ENCODE measurements at regions not wholly inside any gene's neighbourhood (a gene's known extent, or its start where the extent isn't known, plus 50 kb on each side); places are given as distances from the start of the nearest gene placed in this dataset.

GRCh38 chr14:43483415-43483814, 1023.7 kb downstream of the FSCB start:
- H3K36me3 ChIP-seq (ENCODE audit: control insufficient read depth, insufficient read depth, low read length): no peaks in the 10 kb centered on the region
- no peaks in the 10 kb centered on the region for H3K9me3 ChIP-seq (replicated peaks; ENCODE audit: control insufficient read depth, low read depth, low read length)
- H3K4me3 ChIP-seq (ENCODE audit: low read length): no peak overlapping the region
- no peaks in the 10 kb centered on the region for H3K4me1 ChIP-seq (ENCODE audit: control insufficient read depth, insufficient read depth, low read length)
- no peak for DNase-seq
- WGBS (ENCODE audit: insufficient coverage): no CpG with 5 or more reads among the region's 3 CpGs
- H3K27me3 ChIP-seq (ENCODE audit: control insufficient read depth, insufficient read depth, low read length): no peaks in the 10 kb centered on the region
- no peak overlapping the region for H3K27ac ChIP-seq (ENCODE audit: low read length)

- H3K27ac ChIP-seq (ENCODE audit: low read length): no peak overlapping the region
- H3K4me3 ChIP-seq (ENCODE audit: low read length): no peak overlapping the region
- WGBS (ENCODE audit: insufficient coverage): no CpG with 5 or more reads among the region's 2 CpGs
- H3K9me3 ChIP-seq (replicated peaks; ENCODE audit: control insufficient read depth, low read depth, low read length): no peaks in the 10 kb centered on the region
- H3K4me1 ChIP-seq (ENCODE audit: control insufficient read depth, insufficient read depth, low read length): no peaks in the 10 kb centered on the region
- H3K36me3 ChIP-seq (ENCODE audit: control insufficient read depth, insufficient read depth, low read length): no peaks in the 10 kb centered on the region
- no peak for DNase-seq
- H3K27me3 ChIP-seq (ENCODE audit: control insufficient read depth, insufficient read depth, low read length): no peaks in the 10 kb centered on the region
These were observed 1025.2 kb downstream of the FSCB start for GRCh38 chr14:43481864-43482263.

GRCh38 chr14:43480976-43481375, 1026.1 kb downstream of the FSCB start:
- Histone ChIP-seq H3K4me1 (ENCODE audit: control insufficient read depth, insufficient read depth, low read length) (no peaks in the 10 kb centered on the region), H3K27me3 (ENCODE audit: control insufficient read depth, insufficient read depth, low read length) (no peaks in the 10 kb centered on the region), H3K27ac (ENCODE audit: low read length) (no peak overlapping the region), H3K9me3 (replicated peaks; ENCODE audit: control insufficient read depth, low read depth, low read length) (no peaks in the 10 kb centered on the region), H3K36me3 (ENCODE audit: control insufficient read depth, insufficient read depth, low read length) (no peaks in the 10 kb centered on the region), H3K4me3 (ENCODE audit: low read length) (no peak overlapping the region)
- WGBS (ENCODE audit: insufficient coverage): no CpG with 5 or more reads among the region's 1 CpG
- DNase-seq: no peak

GRCh38 chr14:43479596-43480195, 1027.4 kb downstream of the FSCB start:
- Histone ChIP-seq H3K9me3 (replicated peaks; ENCODE audit: control insufficient read depth, low read depth, low read length) (no peaks in the 10 kb centered on the region), H3K27me3 (ENCODE audit: control insufficient read depth, insufficient read depth, low read length) (no peaks in the 10 kb centered on the region), H3K36me3 (ENCODE audit: control insufficient read depth, insufficient read depth, low read length) (no peaks in the 10 kb centered on the region), H3K27ac (ENCODE audit: low read length) (no peak overlapping the region), H3K4me1 (ENCODE audit: control insufficient read depth, insufficient read depth, low read length) (no peaks in the 10 kb centered on the region), H3K4me3 (ENCODE audit: low read length) (no peak overlapping the region)
- DNase-seq: no peak
- WGBS (ENCODE audit: insufficient coverage): 25% methylated on average over 1 of the region's 2 CpGs

GRCh38 chr14:43476822-43477221, 1030.3 kb downstream of the FSCB start:
- no peak for DNase-seq
- no CpG with 5 or more reads among the region's 2 CpGs for WGBS (ENCODE audit: insufficient coverage)
- H3K36me3 ChIP-seq (ENCODE audit: control insufficient read depth, insufficient read depth, low read length): no peaks in the 10 kb centered on the region
- H3K27me3 ChIP-seq (ENCODE audit: control insufficient read depth, insufficient read depth, low read length): no peaks in the 10 kb centered on the region
- no peak overlapping the region for H3K4me3 ChIP-seq (ENCODE audit: low read length)
- H3K27ac ChIP-seq (ENCODE audit: low read length): no peak overlapping the region
- no peaks in the 10 kb centered on the region for H3K9me3 ChIP-seq (replicated peaks; ENCODE audit: control insufficient read depth, low read depth, low read length)
- H3K4me1 ChIP-seq (ENCODE audit: control insufficient read depth, insufficient read depth, low read length): no peaks in the 10 kb centered on the region

- Histone ChIP-seq H3K27me3 (ENCODE audit: control insufficient read depth, insufficient read depth, low read length) (no peaks in the 10 kb centered on the region), H3K4me1 (ENCODE audit: control insufficient read depth, insufficient read depth, low read length) (no peaks in the 10 kb centered on the region), H3K9me3 (replicated peaks; ENCODE audit: control insufficient read depth, low read depth, low read length) (no peaks in the 10 kb centered on the region), H3K27ac (ENCODE audit: low read length) (no peak overlapping the region), H3K36me3 (ENCODE audit: control insufficient read depth, insufficient read depth, low read length) (no peaks in the 10 kb centered on the region), H3K4me3 (ENCODE audit: low read length) (no peak overlapping the region)
- DNase-seq: no peak
These were observed 1031.3 kb downstream of the FSCB start for GRCh38 chr14:43475757-43476156.

GRCh38 chr14:43471595-43471994, 1035.5 kb downstream of the FSCB start:
- no peak overlapping the region for H3K27ac ChIP-seq (ENCODE audit: low read length)
- no peak overlapping the region for H3K4me3 ChIP-seq (ENCODE audit: low read length)
- no peaks in the 10 kb centered on the region for H3K9me3 ChIP-seq (replicated peaks; ENCODE audit: control insufficient read depth, low read depth, low read length)
- 57% methylated on average over 1 of the region's 1 CpG for WGBS (ENCODE audit: insufficient coverage)
- no peaks in the 10 kb centered on the region for H3K36me3 ChIP-seq (ENCODE audit: control insufficient read depth, insufficient read depth, low read length)
- H3K27me3 ChIP-seq (ENCODE audit: control insufficient read depth, insufficient read depth, low read length): no peaks in the 10 kb centered on the region
- no peak for DNase-seq
- no peaks in the 10 kb centered on the region for H3K4me1 ChIP-seq (ENCODE audit: control insufficient read depth, insufficient read depth, low read length)

- Histone ChIP-seq H3K4me1 (ENCODE audit: control insufficient read depth, insufficient read depth, low read length) (no peaks in the 10 kb centered on the region), H3K4me3 (ENCODE audit: low read length) (no peak overlapping the region), H3K27me3 (ENCODE audit: control insufficient read depth, insufficient read depth, low read length) (no peaks in the 10 kb centered on the region), H3K27ac (ENCODE audit: low read length) (no peak overlapping the region), H3K36me3 (ENCODE audit: control insufficient read depth, insufficient read depth, low read length) (no peaks in the 10 kb centered on the region), H3K9me3 (replicated peaks; ENCODE audit: control insufficient read depth, low read depth, low read length) (no peaks in the 10 kb centered on the region)
- no peak for DNase-seq
- no CpG with 5 or more reads among the region's 1 CpG for WGBS (ENCODE audit: insufficient coverage)
These were observed 1042.1 kb downstream of the FSCB start for GRCh38 chr14:43464968-43465367.

GRCh38 chr14:43449291-43449690, 1057.8 kb downstream of the FSCB start:
- Histone ChIP-seq H3K9me3 (replicated peaks; ENCODE audit: control insufficient read depth, low read depth, low read length) (no peaks in the 10 kb centered on the region), H3K27me3 (ENCODE audit: control insufficient read depth, insufficient read depth, low read length) (no peaks in the 10 kb centered on the region), H3K36me3 (ENCODE audit: control insufficient read depth, insufficient read depth, low read length) (no peaks in the 10 kb centered on the region), H3K4me1 (ENCODE audit: control insufficient read depth, insufficient read depth, low read length) (no peaks in the 10 kb centered on the region), H3K4me3 (ENCODE audit: low read length) (no peak overlapping the region), H3K27ac (ENCODE audit: low read length) (no peak overlapping the region)
- 100% methylated on average over 1 of the region's 5 CpGs for WGBS (ENCODE audit: insufficient coverage)
- DNase-seq: no peak

- WGBS (ENCODE audit: insufficient coverage): no CpG with 5 or more reads among the region's 3 CpGs
- H3K4me1 ChIP-seq (ENCODE audit: control insufficient read depth, insufficient read depth, low read length): no peaks in the 10 kb centered on the region
- no peaks in the 10 kb centered on the region for H3K9me3 ChIP-seq (replicated peaks; ENCODE audit: control insufficient read depth, low read depth, low read length)
- no peak overlapping the region for H3K27ac ChIP-seq (ENCODE audit: low read length)
- no peaks in the 10 kb centered on the region for H3K36me3 ChIP-seq (ENCODE audit: control insufficient read depth, insufficient read depth, low read length)
- no peak for DNase-seq
- H3K27me3 ChIP-seq (ENCODE audit: control insufficient read depth, insufficient read depth, low read length): no peaks in the 10 kb centered on the region
- no peak overlapping the region for H3K4me3 ChIP-seq (ENCODE audit: low read length)
These were observed 1069.0 kb downstream of the FSCB start for GRCh38 chr14:43438056-43438455.

GRCh38 chr14:43418324-43418723, 1088.8 kb downstream of the FSCB start:
- Histone ChIP-seq H3K27ac (ENCODE audit: low read length) (no peak overlapping the region), H3K9me3 (replicated peaks; ENCODE audit: control insufficient read depth, low read depth, low read length) (peaks cover 4% of the 10 kb centered on the region), H3K36me3 (ENCODE audit: control insufficient read depth, insufficient read depth, low read length) (no peaks in the 10 kb centered on the region), H3K4me3 (ENCODE audit: low read length) (no peak overlapping the region), H3K27me3 (ENCODE audit: control insufficient read depth, insufficient read depth, low read length) (no peaks in the 10 kb centered on the region), H3K4me1 (ENCODE audit: control insufficient read depth, insufficient read depth, low read length) (no peaks in the 10 kb centered on the region)
- DNase-seq: no peak
- 100% methylated on average over 1 of the region's 4 CpGs for WGBS (ENCODE audit: insufficient coverage)
